ENCODE measurements at regions not wholly inside any gene's neighbourhood (a gene's known extent, or its start where the extent isn't known, plus 50 kb on each side); places are given as distances from the start of the nearest gene placed in this dataset.

GRCh38 chr3:30974071-30974470 lies 79.6 kb upstream of the GADL1 start:
- ChIA-PET CTCF (interaction anchor here (1.1 to 2.8 kb wide), 5 partner anchors 8 to 27 kb away, joined by 3 to 12 read pairs (median 3); no protein-coding TSS in a partner anchor), POLR2A (no interaction called here)
- no peak for DNase-seq (ENCODE audit: extremely low spot score)
- TF ChIP-seq CTCF (IDR thresholded peaks at IDR 0.05; ENCODE audit: control extremely low read depth, extremely low read depth, low read depth, missing control alignments), result no peak

GRCh38 chr3:30977592-30977991 lies 83.1 kb upstream of the GADL1 start:
- DNase-seq (ENCODE audit: extremely low spot score), result no peak
- POLR2A ChIA-PET, result no interaction called here
- CTCF ChIA-PET, result no interaction called here
- TF ChIP-seq CTCF (IDR thresholded peaks at IDR 0.05; ENCODE audit: control extremely low read depth, extremely low read depth, low read depth, missing control alignments), result no peak

GRCh38 chr3:30980993-30981392 lies 86.5 kb upstream of the GADL1 start:
- no peak for DNase-seq (ENCODE audit: extremely low spot score)
- TF ChIP-seq CTCF (IDR thresholded peaks at IDR 0.05; ENCODE audit: control extremely low read depth, extremely low read depth, low read depth, missing control alignments), result no peak
- POLR2A ChIA-PET, result no interaction called here
- CTCF ChIA-PET, result no interaction called here

- no peak for TF ChIP-seq CTCF (IDR thresholded peaks at IDR 0.05; ENCODE audit: control extremely low read depth, extremely low read depth, low read depth, missing control alignments)
- no peak for DNase-seq (ENCODE audit: extremely low spot score)
- ChIA-PET POLR2A (interaction anchor here (0.6 kb wide), 1 partner anchor 1550 kb away, joined by 6 read pairs; no protein-coding TSS in a partner anchor), CTCF (interaction anchor here (1.0 to 2.7 kb wide), 3 partner anchors 9 to 1392 kb away, joined by 3 to 12 read pairs (median 3); no protein-coding TSS in a partner anchor)
Measured at GRCh38 chr3:30982416-30983075, 88.1 kb upstream of the GADL1 start.

GRCh38 chr3:30984855-30985749 lies 90.6 kb upstream of the GADL1 start:
- ChIA-PET CTCF (interaction anchor here (0.9 to 1.7 kb wide), 4 partner anchors 11 to 51 kb away, joined by 3 to 4 read pairs (median 4); no protein-coding TSS in a partner anchor), POLR2A (no interaction called here)
- no peak for TF ChIP-seq CTCF (IDR thresholded peaks at IDR 0.05; ENCODE audit: control extremely low read depth, extremely low read depth, low read depth, missing control alignments)
- no peak for DNase-seq (ENCODE audit: extremely low spot score)

GRCh38 chr3:30986551-30986950 lies 92.1 kb upstream of the GADL1 start:
- POLR2A ChIA-PET, result no interaction called here
- CTCF ChIA-PET, result interaction anchor here (0.6 to 1.0 kb wide), 2 partner anchors 12 to 549 kb away, joined by 3 to 4 read pairs; no protein-coding TSS in a partner anchor
- DNase-seq (ENCODE audit: extremely low spot score), result no peak
- no peak for TF ChIP-seq CTCF (IDR thresholded peaks at IDR 0.05; ENCODE audit: control extremely low read depth, extremely low read depth, low read depth, missing control alignments)
